NCI-H82 treated with DMSO at 0.1 percent for 48 hours (cell line): ENCODE measurements at regions not wholly inside any gene's neighbourhood (a gene's known extent, or its start where the extent isn't known, plus 50 kb on each side); places are given as distances from the start of the nearest gene placed in this dataset.
"Not testable (repeated sequence)": the region's sequence is repeated elsewhere in the genome, so short reads cannot be mapped to it uniquely, and the experiment has no call there.

Source experiments
- DNase-seq: peaks from one replicate; lab custom pipeline; 2025; ENCODE audit not compliant: unreplicated experiment; lab: John Stamatoyannopoulos, UW

GRCh38 chr3:35215525-35216500 lies 423.5 kb upstream of the ARPP21 start:
- no peak for DNase-seq

DNA sequence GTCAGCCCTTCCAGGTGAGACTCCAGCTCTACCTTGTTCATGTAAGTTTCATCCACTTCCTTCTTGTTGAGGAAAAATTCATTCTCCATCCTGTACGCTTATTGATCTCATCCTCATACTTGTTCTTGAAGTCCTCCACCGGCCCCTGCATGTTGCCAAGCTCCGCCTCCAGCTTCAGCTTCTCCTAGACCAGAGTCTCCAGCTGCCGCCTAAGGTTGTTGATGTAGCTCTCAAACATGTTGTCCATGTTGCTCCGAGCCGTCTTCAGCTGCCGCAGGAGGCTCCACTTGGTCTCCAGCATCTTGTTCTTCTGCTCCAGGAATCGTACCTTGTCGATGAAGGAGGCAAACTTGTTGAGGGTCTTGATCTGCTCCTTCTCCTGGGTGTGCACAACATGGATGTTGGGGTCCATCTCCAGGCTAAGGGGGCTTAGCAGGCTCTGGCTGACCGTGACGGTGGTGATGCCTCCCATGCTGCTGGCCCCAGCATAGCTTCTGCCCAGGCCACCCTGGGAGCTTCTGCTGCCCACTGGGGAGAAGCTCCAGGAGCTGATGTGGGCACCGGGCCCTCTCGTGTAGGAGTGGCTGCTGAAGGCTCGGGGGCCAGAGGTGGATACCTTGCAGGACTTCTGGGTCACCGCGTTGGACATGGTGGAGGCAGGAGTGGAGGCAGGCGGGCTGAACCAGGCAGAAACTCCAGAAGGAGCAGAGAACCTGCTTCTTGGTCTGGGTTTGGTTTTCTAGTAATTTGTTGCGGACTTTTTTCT lies 422.6 kb upstream of the ARPP21 start:
- no peak for DNase-seq

GRCh38 chr3:35223632-35224394 lies 415.5 kb upstream of the ARPP21 start:
- DNase-seq, result no peak

- DNase-seq, result no peak
Measured at GRCh38 chr3:35224565-35225295, 414.6 kb upstream of the ARPP21 start.

GRCh38 chr3:35241236-35241635 lies 398.1 kb upstream of the ARPP21 start:
- DNase-seq, result no peak

GRCh38 chr3:35254917-35255316 lies 384.4 kb upstream of the ARPP21 start:
- no peak for DNase-seq

DNA sequence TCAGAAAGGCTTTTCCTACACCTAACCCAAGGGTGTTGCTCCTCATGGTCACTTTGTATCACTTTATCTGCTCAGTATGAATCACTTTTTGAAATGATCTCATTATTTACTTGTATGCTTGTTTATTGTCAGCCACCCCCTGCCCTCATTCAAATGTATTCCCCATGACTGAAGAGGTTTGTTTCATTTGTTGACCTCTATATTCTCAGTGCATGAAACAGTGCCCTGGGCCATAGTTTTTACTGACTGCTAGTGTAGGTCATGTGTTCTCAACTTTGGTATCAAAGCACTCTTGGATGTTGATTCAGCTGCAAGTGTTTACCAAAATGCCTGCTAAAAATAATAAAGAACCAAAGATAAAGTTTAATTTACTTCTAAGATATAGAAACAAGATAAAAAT lies 381.7 kb upstream of the ARPP21 start:
- DNase-seq, result no peak

DNA sequence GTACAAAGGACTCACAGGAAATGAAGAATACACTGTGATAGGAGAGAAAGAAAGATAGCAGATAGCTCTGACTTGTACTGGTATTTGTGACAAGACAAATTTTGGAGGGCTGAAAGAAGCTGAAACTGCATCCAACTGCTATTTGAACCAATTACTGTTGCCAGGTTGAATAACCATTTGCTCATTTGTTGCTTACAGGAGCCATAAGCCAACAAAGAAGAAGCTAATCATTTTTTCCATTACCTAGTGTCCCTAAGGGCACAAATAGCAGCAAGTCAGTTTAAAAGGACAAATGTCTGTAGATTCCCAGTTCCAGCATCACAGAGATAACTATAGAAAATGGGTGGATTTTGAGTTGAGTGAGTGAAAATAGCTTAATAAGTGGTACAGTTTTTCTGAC lies 376.9 kb upstream of the ARPP21 start:
- no peak for DNase-seq

GRCh38 chr3:35263477-35263876 lies 375.8 kb upstream of the ARPP21 start:
- DNase-seq, result no peak

DNA sequence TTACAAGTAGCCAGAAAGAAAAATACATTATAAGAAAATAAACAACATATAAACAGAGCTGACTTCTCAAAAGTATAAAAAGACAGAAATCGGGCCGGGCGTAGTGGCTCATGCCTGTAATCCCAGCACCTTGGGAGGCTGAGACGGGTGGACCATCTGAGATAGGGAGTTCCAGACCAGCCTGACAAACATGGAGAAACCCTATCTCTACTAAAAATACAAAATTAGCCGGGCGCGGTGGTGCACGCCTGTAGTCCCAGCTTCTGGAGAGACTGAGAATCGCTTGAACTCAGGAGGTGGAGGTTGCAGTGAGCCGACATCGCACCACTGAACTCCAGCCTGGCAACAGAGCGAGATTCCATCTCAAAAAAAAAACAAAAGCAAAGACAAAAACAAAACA lies 373.3 kb upstream of the ARPP21 start:
- DNase-seq, result not testable (repeated sequence)

GRCh38 chr3:35275768-35276167 lies 363.6 kb upstream of the ARPP21 start:
- no peak for DNase-seq

DNA sequence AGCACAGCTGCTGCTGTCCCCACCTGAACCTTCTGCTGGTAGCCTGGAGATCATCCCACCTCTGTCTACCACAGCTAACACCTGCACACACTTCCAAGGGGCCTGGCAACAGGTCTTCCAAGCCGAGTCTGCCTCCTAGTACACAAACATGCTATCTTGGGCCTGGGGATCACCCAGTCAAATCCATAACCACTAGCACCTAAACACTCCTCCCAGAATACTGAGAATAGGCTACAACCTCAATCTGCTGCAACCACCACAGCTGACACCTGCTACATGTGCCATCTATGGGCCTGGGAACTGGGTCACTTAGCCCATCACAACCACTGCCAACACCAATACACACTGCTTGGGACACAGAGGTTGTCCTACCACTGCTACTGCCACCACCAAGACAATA lies 362.8 kb upstream of the ARPP21 start:
- no peak for DNase-seq

- no peak for DNase-seq
Measured at GRCh38 chr3:35291471-35292236, 347.7 kb upstream of the ARPP21 start.

DNA sequence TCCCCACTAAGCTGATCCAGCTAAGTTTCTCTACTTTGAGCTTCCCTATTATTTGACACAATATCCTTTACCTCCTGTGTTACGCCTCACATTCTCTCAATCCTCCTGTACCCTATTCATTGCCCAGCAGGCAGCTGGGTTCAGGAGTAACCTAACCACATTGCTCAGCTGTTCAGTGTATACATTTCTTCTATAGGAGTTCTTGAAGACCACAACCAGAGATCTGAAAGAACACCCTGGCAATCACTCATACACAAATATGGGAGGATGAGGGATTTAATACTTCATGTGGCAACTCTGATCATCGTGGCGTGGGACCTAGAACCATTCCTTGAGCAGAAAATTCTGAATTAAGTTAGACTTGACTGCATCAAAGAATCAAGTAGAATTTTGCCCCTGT lies 346.8 kb upstream of the ARPP21 start:
- DNase-seq, result no peak

GRCh38 chr3:35295906-35296305 lies 343.4 kb upstream of the ARPP21 start:
- DNase-seq, result no peak

GRCh38 chr3:35296533-35296932 lies 342.8 kb upstream of the ARPP21 start:
- DNase-seq, result no peak

GRCh38 chr3:35296944-35297343 lies 342.4 kb upstream of the ARPP21 start:
- DNase-seq, result not testable (repeated sequence)

DNA sequence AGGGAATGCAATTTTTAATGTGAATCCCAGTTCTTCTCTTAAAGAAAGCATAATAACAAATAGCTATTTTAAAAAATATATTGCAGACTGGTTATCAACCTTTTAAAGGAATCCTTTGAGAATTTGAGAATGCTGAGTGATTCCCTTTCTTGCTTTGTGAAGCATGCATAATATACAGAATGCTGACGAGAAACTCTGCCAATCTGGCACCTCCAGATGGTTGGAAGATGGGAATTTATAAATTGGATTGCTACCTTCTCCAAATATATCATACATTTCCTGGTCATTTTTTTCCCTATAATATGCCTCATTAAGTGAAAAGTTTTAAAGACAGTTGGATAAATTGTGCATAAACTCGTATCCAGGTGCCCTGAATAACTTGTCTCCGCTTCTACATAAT lies 333.9 kb upstream of the ARPP21 start:
- no peak for DNase-seq

DNA sequence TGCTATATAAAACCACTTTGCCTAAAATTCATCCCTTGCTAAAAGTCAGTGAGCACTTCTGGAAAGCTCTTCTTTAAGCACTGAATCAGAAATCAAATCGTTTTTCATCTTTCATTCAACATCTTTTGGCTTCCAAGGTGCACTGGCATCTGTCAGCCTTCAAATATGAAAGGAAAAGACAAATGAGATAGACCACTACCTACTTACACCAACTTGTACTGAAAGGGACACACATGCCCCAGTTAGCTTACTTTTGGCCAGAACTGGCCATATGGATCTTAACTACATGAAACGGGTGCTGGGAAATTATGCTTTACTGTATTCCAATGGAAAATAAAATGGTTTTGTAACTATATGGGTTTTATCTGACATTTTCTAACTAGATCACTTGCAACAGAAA lies 332.0 kb upstream of the ARPP21 start:
- no peak for DNase-seq

DNA sequence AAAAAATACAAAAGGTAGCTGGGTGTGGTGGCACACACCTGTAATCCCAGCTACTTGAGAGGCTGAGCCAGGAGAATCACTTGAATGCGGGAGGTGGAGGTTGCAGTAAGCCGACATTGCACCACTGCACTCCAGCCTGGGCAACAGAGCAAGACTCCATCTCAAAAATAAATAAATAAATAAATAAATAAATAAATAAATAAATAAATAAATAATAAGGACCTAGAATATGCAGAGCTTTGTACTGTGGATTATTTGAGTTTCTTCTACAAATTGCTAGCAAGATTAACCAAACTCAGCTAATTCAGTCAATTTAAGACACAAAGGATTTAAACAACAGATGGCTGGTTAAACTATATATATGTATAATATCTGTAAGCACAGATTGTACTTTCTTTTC lies 322.5 kb upstream of the ARPP21 start:
- not testable (repeated sequence) for DNase-seq
